ENCODE measurements at regions not wholly inside any gene's neighbourhood (a gene's known extent, or its start where the extent isn't known, plus 50 kb on each side); places are given as distances from the start of the nearest gene placed in this dataset.

GRCh38 chr5:68480335-68480940 lies 264.9 kb downstream of the PIK3R1 start:
- TF ChIP-seq EZH2 (IDR thresholded peaks at IDR 0.05) (no peak), POLR2AphosphoS5 (IDR thresholded peaks at IDR 0.05; ENCODE audit: borderline replicate concordance, low read depth, low read length) (no peak), FOXP2 (optimal IDR thresholded peaks at IDR 0.05; ENCODE audit: control extremely low read depth, extremely low read length, insufficient read depth) (no peak)
